ENCODE measurements at regions not wholly inside any gene's neighbourhood (a gene's known extent, or its start where the extent isn't known, plus 50 kb on each side); places are given as distances from the start of the nearest gene placed in this dataset.
A peak's percentile ranks its signal among the peaks of the same experiment; 100 is the strongest.

DNA sequence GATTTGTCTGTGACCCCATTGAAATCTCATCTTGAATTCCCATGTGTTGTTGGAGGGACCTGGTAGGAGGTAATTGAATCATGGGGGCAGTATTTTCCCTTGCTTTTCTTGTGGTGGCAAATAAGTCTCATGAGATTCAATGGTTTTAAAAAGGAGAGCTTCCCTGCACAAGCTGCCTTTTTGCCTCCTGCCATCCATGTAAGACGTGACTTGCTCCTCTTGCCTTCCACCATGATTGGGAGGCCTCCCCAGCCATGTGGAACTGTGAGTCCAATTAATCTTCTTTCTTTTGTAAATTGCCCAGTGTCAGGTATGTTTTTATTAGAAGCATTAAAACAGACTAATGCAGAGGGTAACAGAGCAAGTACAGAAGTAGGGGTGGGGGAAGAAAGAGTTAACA, 1097.0 kb upstream of the ADGRB3 start:
- no peak overlapping the region for H3K4me3 ChIP-seq (ENCODE audit: control insufficient read depth, low read depth, low read length)
- TF ChIP-seq, protein P1, sequence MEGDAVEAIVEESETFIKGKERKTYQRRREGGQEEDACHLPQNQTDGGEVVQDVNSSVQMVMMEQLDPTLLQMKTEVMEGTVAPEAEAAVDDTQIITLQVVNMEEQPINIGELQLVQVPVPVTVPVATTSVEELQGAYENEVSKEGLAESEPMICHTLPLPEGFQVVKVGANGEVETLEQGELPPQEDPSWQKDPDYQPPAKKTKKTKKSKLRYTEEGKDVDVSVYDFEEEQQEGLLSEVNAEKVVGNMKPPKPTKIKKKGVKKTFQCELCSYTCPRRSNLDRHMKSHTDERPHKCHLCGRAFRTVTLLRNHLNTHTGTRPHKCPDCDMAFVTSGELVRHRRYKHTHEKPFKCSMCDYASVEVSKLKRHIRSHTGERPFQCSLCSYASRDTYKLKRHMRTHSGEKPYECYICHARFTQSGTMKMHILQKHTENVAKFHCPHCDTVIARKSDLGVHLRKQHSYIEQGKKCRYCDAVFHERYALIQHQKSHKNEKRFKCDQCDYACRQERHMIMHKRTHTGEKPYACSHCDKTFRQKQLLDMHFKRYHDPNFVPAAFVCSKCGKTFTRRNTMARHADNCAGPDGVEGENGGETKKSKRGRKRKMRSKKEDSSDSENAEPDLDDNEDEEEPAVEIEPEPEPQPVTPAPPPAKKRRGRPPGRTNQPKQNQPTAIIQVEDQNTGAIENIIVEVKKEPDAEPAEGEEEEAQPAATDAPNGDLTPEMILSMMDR (conservative IDR thresholded peaks at IDR 0.05; ENCODE audit: control insufficient read depth, insufficient read depth, low read depth, low read length), result no peak
- no peak for DNase-seq (ENCODE audit: low read depth)

DNA sequence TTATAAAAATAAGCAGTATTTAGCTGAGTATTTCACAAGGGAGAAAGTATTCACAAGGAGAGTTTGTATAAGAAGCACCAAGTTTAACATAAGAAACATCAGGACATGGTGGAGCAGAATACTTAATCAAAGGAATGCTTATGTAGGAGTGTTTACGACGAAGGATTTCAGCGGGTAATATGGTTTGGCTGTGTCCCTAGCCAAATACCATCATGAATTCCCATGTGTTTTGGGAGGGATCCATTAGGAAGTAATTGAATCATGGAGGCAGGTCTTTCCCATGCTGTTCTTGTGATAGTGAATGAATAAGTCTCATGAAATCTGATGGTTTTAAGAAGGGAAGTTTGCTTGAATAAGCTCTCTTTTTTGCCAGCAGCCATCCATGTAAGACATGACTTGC, 1099.1 kb upstream of the ADGRB3 start:
- no peak overlapping the region for H3K4me3 ChIP-seq (ENCODE audit: control insufficient read depth, low read depth, low read length)
- TF ChIP-seq, protein P1 (conservative IDR thresholded peaks at IDR 0.05; ENCODE audit: control insufficient read depth, insufficient read depth, low read depth, low read length), result no peak
- DNase-seq (ENCODE audit: low read depth), result peak; percentile 44

DNA sequence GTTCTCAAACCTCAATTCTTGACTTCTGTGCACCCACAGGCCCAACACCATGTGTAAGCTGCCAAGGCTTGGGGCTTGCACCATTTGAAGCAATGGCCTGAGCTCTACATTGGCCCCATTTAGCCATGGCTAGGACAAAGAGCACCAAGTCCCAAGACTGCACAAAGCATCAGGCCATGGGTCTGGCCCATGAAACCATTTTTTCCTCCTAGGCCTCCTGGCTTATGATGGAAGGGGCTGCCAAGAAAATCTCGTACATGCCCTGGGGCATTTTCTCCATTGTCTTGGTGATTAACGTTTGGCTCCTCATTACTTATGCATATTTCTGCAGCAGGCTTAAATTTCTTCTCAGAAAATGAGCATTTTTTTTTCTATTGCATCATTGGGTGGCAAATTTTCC, 1128.7 kb upstream of the ADGRB3 start:
- no peak overlapping the region for H3K4me3 ChIP-seq (ENCODE audit: control insufficient read depth, low read depth, low read length)
- TF ChIP-seq, protein P1 (conservative IDR thresholded peaks at IDR 0.05; ENCODE audit: control insufficient read depth, insufficient read depth, low read depth, low read length), result no peak
- DNase-seq (ENCODE audit: low read depth), result no peak

DNA sequence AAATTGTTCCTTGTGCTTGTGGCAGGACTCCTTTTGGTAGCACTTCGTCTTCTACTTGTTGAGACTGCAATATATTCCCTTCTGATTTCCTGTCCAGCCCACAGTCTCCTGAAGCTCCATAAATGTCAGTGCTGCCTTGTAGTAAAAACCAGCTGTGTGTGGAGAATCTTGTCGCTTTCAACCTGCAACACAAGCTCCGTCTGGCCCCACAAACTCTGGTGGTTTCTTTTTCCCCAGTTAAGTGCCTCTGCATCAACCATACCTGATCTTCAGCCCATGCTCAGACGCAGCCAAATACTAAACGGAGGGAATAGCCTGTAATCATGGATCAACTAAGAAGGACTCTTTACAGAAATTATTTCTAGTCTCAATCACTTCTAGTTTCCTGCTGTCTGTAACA, 1133.3 kb upstream of the ADGRB3 start:
- H3K4me3 ChIP-seq (ENCODE audit: control insufficient read depth, low read depth, low read length), result no peak overlapping the region
- TF ChIP-seq, protein P1 (conservative IDR thresholded peaks at IDR 0.05; ENCODE audit: control insufficient read depth, insufficient read depth, low read depth, low read length), result no peak
- no peak for DNase-seq (ENCODE audit: low read depth)

GRCh38 chr6:67497749-67498148, 1137.3 kb upstream of the ADGRB3 start:
- TF ChIP-seq, protein P1 (conservative IDR thresholded peaks at IDR 0.05; ENCODE audit: control insufficient read depth, insufficient read depth, low read depth, low read length), result no peak
- H3K4me3 ChIP-seq (ENCODE audit: control insufficient read depth, low read depth, low read length), result no peak overlapping the region
- DNase-seq (ENCODE audit: low read depth), result no peak

- H3K4me3 ChIP-seq (ENCODE audit: control insufficient read depth, low read depth, low read length), result no peak overlapping the region
- TF ChIP-seq, protein P1 (conservative IDR thresholded peaks at IDR 0.05; ENCODE audit: control insufficient read depth, insufficient read depth, low read depth, low read length), result no peak
- DNase-seq (ENCODE audit: low read depth), result no peak
Measured at GRCh38 chr6:67496191-67496590, 1138.9 kb upstream of the ADGRB3 start.

- TF ChIP-seq, protein P1 (conservative IDR thresholded peaks at IDR 0.05; ENCODE audit: control insufficient read depth, insufficient read depth, low read depth, low read length), result no peak
- no peak overlapping the region for H3K4me3 ChIP-seq (ENCODE audit: control insufficient read depth, low read depth, low read length)
- no peak for DNase-seq (ENCODE audit: low read depth)
Measured at GRCh38 chr6:67493682-67494081, 1141.4 kb upstream of the ADGRB3 start.
